Progenitor cell of endocrine pancreas (in vitro differentiated cells): ENCODE measurements at regions not wholly inside any gene's neighbourhood (a gene's known extent, or its start where the extent isn't known, plus 50 kb on each side); places are given as distances from the start of the nearest gene placed in this dataset.

Experiments
- DNase-seq: peaks from one replicate; pipeline ENCODE4 v3.0.0; 2021; ENCODE audit warnings: low spot score; ENCODE audit not compliant: unreplicated experiment
- H3K27ac Mint-ChIP-seq: 2 replicates; pipeline ENCODE4 v1.8.0; 2021; ENCODE audit warnings: mild to moderate bottlenecking, moderate library complexity, mixed read lengths
- H3K27me3 Mint-ChIP-seq: 2 replicates; pipeline ENCODE4 v1.8.0; 2021; ENCODE audit warnings: mixed read lengths
- H3K36me3 Mint-ChIP-seq: 2 replicates; pipeline ENCODE4 v1.8.0; 2022; ENCODE audit warnings: mixed read lengths; ENCODE audit not compliant: insufficient read depth
- H3K4me1 Mint-ChIP-seq: 2 replicates; pipeline ENCODE4 v1.8.0; 2021; ENCODE audit warnings: low read depth, mixed read lengths
- H3K4me3 Mint-ChIP-seq: 2 replicates; pipeline ENCODE4 v1.8.0; 2021; ENCODE audit warnings: low read depth, mild to moderate bottlenecking, moderate library complexity, mixed read lengths
- H3K9me3 Mint-ChIP-seq: 2 replicates; pipeline ENCODE4 v1.8.0; 2021; ENCODE audit warnings: low read depth, mixed read lengths
- CTCF ChIP-seq: fragments of 200-600 bp; sonication (generic); IDR thresholded peaks from one replicate; pipeline ENCODE4 v1.5.0; 2021; ENCODE audit warnings: antibody characterized with exemption, mild to moderate bottlenecking; ENCODE audit not compliant: unreplicated experiment

- Mint-ChIP-seq H3K4me3 (no peak overlapping the region), H3K27ac (no peak overlapping the region), H3K36me3 (no peaks in the 10 kb centered on the region), H3K27me3 (peaks cover 16% of the 10 kb centered on the region), H3K9me3 (no peaks in the 10 kb centered on the region), H3K4me1 (no peaks in the 10 kb centered on the region)
- TF ChIP-seq CTCF = no peak
- DNase-seq = no peak
These were observed 390.3 kb downstream of the GABRB3 start for GRCh38 chr15:26382444-26383072.

GRCh38 chr15:26378304-26378703, 394.6 kb downstream of the GABRB3 start:
- peaks cover 12% of the 10 kb centered on the region for H3K27me3 Mint-ChIP-seq
- no peak for TF ChIP-seq CTCF
- DNase-seq = no peak
- H3K4me1 Mint-ChIP-seq = no peaks in the 10 kb centered on the region
- H3K9me3 Mint-ChIP-seq = peaks cover 3% of the 10 kb centered on the region
- no peak overlapping the region for H3K4me3 Mint-ChIP-seq
- H3K36me3 Mint-ChIP-seq = no peaks in the 10 kb centered on the region
- no peak overlapping the region for H3K27ac Mint-ChIP-seq

GRCh38 chr15:26376243-26376642, 396.6 kb downstream of the GABRB3 start:
- Mint-ChIP-seq H3K4me3 (no peak overlapping the region), H3K9me3 (peaks cover 3% of the 10 kb centered on the region), H3K27me3 (peaks cover 5% of the 10 kb centered on the region), H3K36me3 (no peaks in the 10 kb centered on the region), H3K4me1 (no peaks in the 10 kb centered on the region), H3K27ac (no peak overlapping the region)
- TF ChIP-seq CTCF = no peak
- no peak for DNase-seq

- Mint-ChIP-seq H3K36me3 (no peaks in the 10 kb centered on the region), H3K9me3 (peaks cover 3% of the 10 kb centered on the region)
These were observed 398.1 kb downstream of the GABRB3 start for GRCh38 chr15:26374806-26375205.

GRCh38 chr15:26372706-26373105, 400.2 kb downstream of the GABRB3 start:
- no peak for DNase-seq
- peaks cover 3% of the 10 kb centered on the region for H3K9me3 Mint-ChIP-seq

More at GRCh38 chr15:26374806-26375205, 398.1 kb downstream of the GABRB3 start:
- peaks cover 3% of the 10 kb centered on the region for H3K27me3 Mint-ChIP-seq
- no peak overlapping the region for H3K27ac Mint-ChIP-seq
- no peak overlapping the region for H3K4me3 Mint-ChIP-seq
- TF ChIP-seq CTCF = no peak
- H3K4me1 Mint-ChIP-seq = no peaks in the 10 kb centered on the region
- no peak for DNase-seq

More at GRCh38 chr15:26372706-26373105, 400.2 kb downstream of the GABRB3 start:
- Mint-ChIP-seq H3K27ac (no peak overlapping the region), H3K4me1 (no peaks in the 10 kb centered on the region), H3K27me3 (no peaks in the 10 kb centered on the region), H3K36me3 (no peaks in the 10 kb centered on the region), H3K4me3 (no peak overlapping the region)
- no peak for TF ChIP-seq CTCF
